ENCODE measurements at regions not wholly inside any gene's neighbourhood (a gene's known extent, or its start where the extent isn't known, plus 50 kb on each side); places are given as distances from the start of the nearest gene placed in this dataset.

GRCh38 chr7:50204581-50204980 is 99.9 kb upstream of the IKZF1 start:
- ChIA-PET CTCF (interaction anchor here (0.6 to 3.8 kb wide), 6 partner anchors 31 to 958 kb away, joined by 4 to 196 read pairs (median 28); no protein-coding TSS in a partner anchor), POLR2A (no interaction called here)
- no peaks in the 10 kb centered on the region for H3K9me1 ChIP-seq (replicated peaks; ENCODE audit: control insufficient read depth, extremely low read depth, insufficient read depth, low read length)

GRCh38 chr7:50203521-50203920 is 101.0 kb upstream of the IKZF1 start:
- Histone ChIP-seq H3K27me3 (ENCODE audit: control insufficient read depth in 2 of 2, insufficient read depth in 2 of 2, low read length in 2 of 2) (no peaks in the 10 kb centered on the region), H3K4me2 (ENCODE audit: insufficient read depth, low read length) (no peak overlapping the region), H3K4me1 (ENCODE audit: control insufficient read depth, extremely low read depth, insufficient read depth, low read length) (no peaks in the 10 kb centered on the region), H4K20me1 (replicated peaks; ENCODE audit: control insufficient read depth, extremely low read depth, insufficient read depth, low read length) (no peaks in the 10 kb centered on the region), H3K9me1 (replicated peaks; ENCODE audit: control insufficient read depth, extremely low read depth, insufficient read depth, low read length) (no peaks in the 10 kb centered on the region), H3K36me3 (ENCODE audit: control insufficient read depth in 2 of 2, extremely low read depth in 1 of 2, insufficient read depth in 2 of 2, low read length in 2 of 2) (no peaks in the 10 kb centered on the region), H2AFZ (ENCODE audit: low read depth, low read length) (no peak overlapping the region), H3K9ac (replicated peaks; ENCODE audit: extremely low read depth, insufficient read depth, low read length) (no peak overlapping the region), H3K27ac (ENCODE audit: insufficient read depth, low read depth, low read length) (no peak overlapping the region), H3K4me3 (replicated peaks in 1 of 3; ENCODE audit: insufficient read depth in 1 of 3, low read depth in 1 of 3, low read length in 3 of 3) (no peak overlapping the region), H3K79me2 (ENCODE audit: control insufficient read depth, insufficient read depth, low read length) (no peaks in the 10 kb centered on the region), H3K9me3 (replicated peaks; ENCODE audit: control insufficient read depth, insufficient read depth, low read length) (no peaks in the 10 kb centered on the region)
- no TSS peak for BruUV-seq (replicated peaks)
- intact Hi-C loops (cut with micrococcal nuclease) (loop anchor here (10.0 kb wide), 1 partner anchor 481 kb away; no protein-coding TSS in a partner anchor), dilution Hi-C loops (cut with MboI; ENCODE audit: extremely low pct_ligation_motif_present, low sequenced_read_pairs) (no loop called here)
- FAIRE-seq = no peak
- POLR2A ChIA-PET = no interaction called here
- DNase-seq (ENCODE audit: low read depth, low spot score) = no peak
- TF ChIP-seq GATA2 (IDR thresholded peaks at IDR 0.05; ENCODE audit: insufficient read depth, insufficient read length, low read depth, low read length) = no peak
- no peak for TF ChIP-seq POLR2AphosphoS5 (IDR thresholded peaks at IDR 0.05; ENCODE audit: insufficient read depth, low read depth, low read length)
- TF ChIP-seq EZH2 (IDR thresholded peaks at IDR 0.05; ENCODE audit: borderline replicate concordance, low read depth, low read length, severe bottlenecking) = no peak
- no peak for TF ChIP-seq MAX (IDR thresholded peaks at IDR 0.05; ENCODE audit: insufficient read depth, insufficient read length)
- no peak for TF ChIP-seq JUN (IDR thresholded peaks at IDR 0.05; ENCODE audit: borderline replicate concordance, insufficient read depth, insufficient read length, low read depth)
- TF ChIP-seq, protein P1, sequence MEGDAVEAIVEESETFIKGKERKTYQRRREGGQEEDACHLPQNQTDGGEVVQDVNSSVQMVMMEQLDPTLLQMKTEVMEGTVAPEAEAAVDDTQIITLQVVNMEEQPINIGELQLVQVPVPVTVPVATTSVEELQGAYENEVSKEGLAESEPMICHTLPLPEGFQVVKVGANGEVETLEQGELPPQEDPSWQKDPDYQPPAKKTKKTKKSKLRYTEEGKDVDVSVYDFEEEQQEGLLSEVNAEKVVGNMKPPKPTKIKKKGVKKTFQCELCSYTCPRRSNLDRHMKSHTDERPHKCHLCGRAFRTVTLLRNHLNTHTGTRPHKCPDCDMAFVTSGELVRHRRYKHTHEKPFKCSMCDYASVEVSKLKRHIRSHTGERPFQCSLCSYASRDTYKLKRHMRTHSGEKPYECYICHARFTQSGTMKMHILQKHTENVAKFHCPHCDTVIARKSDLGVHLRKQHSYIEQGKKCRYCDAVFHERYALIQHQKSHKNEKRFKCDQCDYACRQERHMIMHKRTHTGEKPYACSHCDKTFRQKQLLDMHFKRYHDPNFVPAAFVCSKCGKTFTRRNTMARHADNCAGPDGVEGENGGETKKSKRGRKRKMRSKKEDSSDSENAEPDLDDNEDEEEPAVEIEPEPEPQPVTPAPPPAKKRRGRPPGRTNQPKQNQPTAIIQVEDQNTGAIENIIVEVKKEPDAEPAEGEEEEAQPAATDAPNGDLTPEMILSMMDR (IDR thresholded peaks at IDR 0.05; ENCODE audit: extremely low read depth in 1 of 2, insufficient read depth in 1 of 2, low read depth in 1 of 2, low read length in 2 of 2) = no peak
- CTCF ChIA-PET = interaction anchor here (1.1 to 2.8 kb wide), 3 partner anchors 938 to 959 kb away, joined by 5 to 11 read pairs (median 8); no protein-coding TSS in a partner anchor

More at GRCh38 chr7:50204581-50204980, 99.9 kb upstream of the IKZF1 start:
- dilution Hi-C loops (cut with MboI; ENCODE audit: extremely low pct_ligation_motif_present, low sequenced_read_pairs) = no loop called here
- no peak for TF ChIP-seq FOS (IDR thresholded peaks at IDR 0.05; ENCODE audit: borderline replicate concordance, insufficient read depth, low read length)
- no peak for TF ChIP-seq MYC (IDR thresholded peaks at IDR 0.05; ENCODE audit: low read depth, low read length)
- no peak for TF ChIP-seq JUN (IDR thresholded peaks at IDR 0.05; ENCODE audit: borderline replicate concordance, insufficient read depth, insufficient read length, low read depth)
- no peak for TF ChIP-seq MAX (IDR thresholded peaks at IDR 0.05; ENCODE audit: insufficient read depth, insufficient read length)
- Histone ChIP-seq H4K20me1 (replicated peaks; ENCODE audit: control insufficient read depth, extremely low read depth, insufficient read depth, low read length) (no peaks in the 10 kb centered on the region), H3K79me2 (ENCODE audit: control insufficient read depth, insufficient read depth, low read length) (no peaks in the 10 kb centered on the region), H3K4me3 (replicated peaks in 1 of 3; ENCODE audit: insufficient read depth in 1 of 3, low read depth in 1 of 3, low read length in 3 of 3) (no peak overlapping the region), H3K27me3 (ENCODE audit: control insufficient read depth in 2 of 2, insufficient read depth in 2 of 2, low read length in 2 of 2) (no peaks in the 10 kb centered on the region), H3K4me2 (ENCODE audit: insufficient read depth, low read length) (no peak overlapping the region), H3K9ac (replicated peaks; ENCODE audit: extremely low read depth, insufficient read depth, low read length) (no peak overlapping the region), H3K4me1 (ENCODE audit: control insufficient read depth, extremely low read depth, insufficient read depth, low read length) (no peaks in the 10 kb centered on the region), H3K36me3 (ENCODE audit: control insufficient read depth in 2 of 2, extremely low read depth in 1 of 2, insufficient read depth in 2 of 2, low read length in 2 of 2) (no peaks in the 10 kb centered on the region), H3K27ac (ENCODE audit: insufficient read depth, low read depth, low read length) (no peak overlapping the region), H2AFZ (ENCODE audit: low read depth, low read length) (no peak overlapping the region), H3K9me3 (replicated peaks; ENCODE audit: control insufficient read depth, insufficient read depth, low read length) (no peaks in the 10 kb centered on the region)
- FAIRE-seq (no peak), DNase-seq (ENCODE audit: low read depth, low spot score) (no peak)
- no TSS peak for BruUV-seq (replicated peaks)
- intact Hi-C loops (cut with micrococcal nuclease) = loop anchor here (10.0 kb wide), 1 partner anchor 480 kb away; no protein-coding TSS in a partner anchor

All from endothelial cell of umbilical vein (primary cell).